ENCODE measurements at regions not wholly inside any gene's neighbourhood (a gene's known extent, or its start where the extent isn't known, plus 50 kb on each side); places are given as distances from the start of the nearest gene placed in this dataset.
A peak's percentile ranks its signal among the peaks of the same experiment; 100 is the strongest.
"Not testable (repeated sequence)": the region's sequence is repeated elsewhere in the genome, so short reads cannot be mapped to it uniquely, and the experiment has no call there.

- CTCF ChIA-PET = interaction anchor here (0.7 to 0.9 kb wide), 2 partner anchors 48 to 1480 kb away, joined by 3 read pairs; no protein-coding TSS in a partner anchor
- intact Hi-C loops (cut with micrococcal nuclease) = no loop called here
- peak; percentile 9 for DNase-seq (ENCODE audit: unreplicated experiment)
- Mint-ChIP-seq H3K9me3 (ENCODE audit: unreplicated experiment) (no peaks in the 10 kb centered on the region), H3K4me1 (ENCODE audit: insufficient read depth, unreplicated experiment) (no peaks in the 10 kb centered on the region), H3K27me3 (ENCODE audit: insufficient read depth, unreplicated experiment) (peaks cover 23% of the 10 kb centered on the region), H3K27ac (ENCODE audit: low read depth, unreplicated experiment) (no peak overlapping the region), H3K4me3 (ENCODE audit: unreplicated experiment) (no peak overlapping the region), H3K36me3 (ENCODE audit: insufficient read depth, unreplicated experiment) (no peaks in the 10 kb centered on the region)
- no peak for TF ChIP-seq CTCF (IDR thresholded peaks at IDR 0.05; ENCODE audit: unreplicated experiment)
- POLR2A ChIA-PET = no interaction called here
- no TSS peak for BruUV-seq (replicated peaks)
Observed at GRCh38 chr9:68631811-68632210, 73.2 kb upstream of the PIP5K1B start.

GRCh38 chr9:68637020-68637419 lies 68.0 kb upstream of the PIP5K1B start:
- no peaks in the 10 kb centered on the region for H3K9me3 Mint-ChIP-seq (ENCODE audit: unreplicated experiment)
- BruUV-seq (replicated peaks) = no TSS peak
- no peak overlapping the region for H3K27ac Mint-ChIP-seq (ENCODE audit: low read depth, unreplicated experiment)
- H3K4me1 Mint-ChIP-seq (ENCODE audit: insufficient read depth, unreplicated experiment) = no peaks in the 10 kb centered on the region
- no peak overlapping the region for H3K4me3 Mint-ChIP-seq (ENCODE audit: unreplicated experiment)
- ChIA-PET CTCF (no interaction called here), POLR2A (no interaction called here)
- no peak for DNase-seq (ENCODE audit: unreplicated experiment)
- intact Hi-C loops (cut with micrococcal nuclease) = no loop called here
- no peaks in the 10 kb centered on the region for H3K36me3 Mint-ChIP-seq (ENCODE audit: insufficient read depth, unreplicated experiment)
- peaks cover 34% of the 10 kb centered on the region for H3K27me3 Mint-ChIP-seq (ENCODE audit: insufficient read depth, unreplicated experiment)
- no peak for TF ChIP-seq CTCF (IDR thresholded peaks at IDR 0.05; ENCODE audit: unreplicated experiment)

GRCh38 chr9:68639261-68639660 lies 65.8 kb upstream of the PIP5K1B start:
- not testable (repeated sequence) for H3K4me1 Mint-ChIP-seq (ENCODE audit: insufficient read depth, unreplicated experiment); BruUV-seq (replicated peaks)

GRCh38 chr9:68640421-68641089 lies 64.5 kb upstream of the PIP5K1B start:
- Mint-ChIP-seq H3K27me3 (ENCODE audit: insufficient read depth, unreplicated experiment) (peaks cover 40% of the 10 kb centered on the region), H3K4me3 (ENCODE audit: unreplicated experiment) (no peak overlapping the region), H3K4me1 (ENCODE audit: insufficient read depth, unreplicated experiment) (no peaks in the 10 kb centered on the region), H3K36me3 (ENCODE audit: insufficient read depth, unreplicated experiment) (no peaks in the 10 kb centered on the region), H3K9me3 (ENCODE audit: unreplicated experiment) (no peaks in the 10 kb centered on the region), H3K27ac (ENCODE audit: low read depth, unreplicated experiment) (no peak overlapping the region)
- ChIA-PET POLR2A (no interaction called here), CTCF (interaction anchor here (0.6 kb wide), 1 partner anchor 297 kb away, joined by 4 read pairs; no protein-coding TSS in a partner anchor)
- intact Hi-C loops (cut with micrococcal nuclease) = no loop called here
- TF ChIP-seq CTCF (IDR thresholded peaks at IDR 0.05; ENCODE audit: unreplicated experiment) = no peak
- DNase-seq (ENCODE audit: unreplicated experiment) = no peak
- no TSS peak for BruUV-seq (replicated peaks)

More at GRCh38 chr9:68639261-68639660, 65.8 kb upstream of the PIP5K1B start:
- DNase-seq (ENCODE audit: unreplicated experiment); H3K4me3 Mint-ChIP-seq (ENCODE audit: unreplicated experiment); H3K27ac Mint-ChIP-seq (ENCODE audit: low read depth, unreplicated experiment); CTCF ChIA-PET; H3K36me3 Mint-ChIP-seq (ENCODE audit: insufficient read depth, unreplicated experiment); POLR2A ChIA-PET; intact Hi-C loops (cut with micrococcal nuclease); H3K9me3 Mint-ChIP-seq (ENCODE audit: unreplicated experiment): not testable (repeated sequence)
- H3K27me3 Mint-ChIP-seq (ENCODE audit: insufficient read depth, unreplicated experiment) = peaks cover 34% of the 10 kb centered on the region
